ENCODE measurements at regions not wholly inside any gene's neighbourhood (a gene's known extent, or its start where the extent isn't known, plus 50 kb on each side); places are given as distances from the start of the nearest gene placed in this dataset.
"Not testable (repeated sequence)": the region's sequence is repeated elsewhere in the genome, so short reads cannot be mapped to it uniquely, and the experiment has no call there.

GRCh38 chr7:89621925-89622641, 532.2 kb upstream of the STEAP1 start:
- no peak for DNase-seq

GRCh38 chr7:89623018-89623672, 531.1 kb upstream of the STEAP1 start:
- peak; percentile 52 for DNase-seq

- not testable (repeated sequence) for DNase-seq
These were observed 530.1 kb upstream of the STEAP1 start for GRCh38 chr7:89624155-89624554.

DNA sequence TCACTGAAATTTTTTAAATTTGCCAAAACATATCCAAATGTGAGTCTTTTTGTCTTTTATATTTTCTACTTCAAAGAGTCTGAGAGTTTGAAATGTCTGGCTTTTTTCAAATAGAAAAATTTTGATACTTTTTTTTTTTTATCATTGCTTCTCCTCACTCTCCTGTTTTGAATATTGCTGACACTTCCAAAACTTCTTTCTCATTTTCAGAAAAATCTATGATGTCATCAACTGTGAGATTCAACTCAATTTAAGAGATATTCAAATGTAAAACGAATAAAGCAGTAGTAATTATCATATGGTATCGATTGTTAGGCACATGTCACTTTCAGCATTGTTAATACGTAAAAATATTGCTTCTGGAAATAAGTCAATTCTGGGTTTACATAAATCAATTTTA, 505.8 kb upstream of the STEAP1 start:
- no peak for DNase-seq

GRCh38 chr7:89655946-89656345, 498.3 kb upstream of the STEAP1 start:
- no peak for DNase-seq

- DNase-seq, result no peak
These were observed 492.4 kb upstream of the STEAP1 start for GRCh38 chr7:89661876-89662275.

DNA sequence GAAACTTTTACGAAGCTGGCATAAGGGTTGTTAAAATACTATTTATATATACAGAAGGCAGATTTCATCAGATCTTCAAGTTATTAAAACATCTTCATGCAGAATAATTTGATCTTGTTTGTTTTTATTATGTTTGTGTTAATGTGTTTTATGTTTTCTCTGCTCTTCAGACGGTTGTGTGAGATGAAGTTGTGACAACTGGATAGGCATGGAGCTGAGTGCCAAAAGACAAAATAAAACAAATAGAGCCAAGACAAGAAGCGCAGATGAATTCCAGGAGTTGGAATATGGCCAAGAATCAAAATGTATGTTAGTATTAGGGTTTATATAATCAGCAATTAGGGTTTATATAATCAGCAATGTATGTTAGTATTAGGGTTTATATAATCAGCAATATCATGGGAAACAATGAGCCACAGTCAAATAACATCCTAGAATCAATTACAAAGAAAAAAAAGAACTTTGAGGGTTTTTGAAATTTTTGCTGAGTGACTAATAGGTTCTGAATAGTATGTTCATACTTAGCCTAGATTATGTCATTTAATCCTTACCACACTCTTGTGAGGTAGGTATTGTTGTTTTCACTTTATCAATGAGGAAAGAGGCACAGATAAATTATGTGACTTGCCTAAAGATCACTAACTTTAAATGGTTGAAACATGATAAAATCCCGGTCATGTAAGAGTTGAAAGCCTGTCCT, 488.0 kb upstream of the STEAP1 start:
- DNase-seq, result no peak

DNA sequence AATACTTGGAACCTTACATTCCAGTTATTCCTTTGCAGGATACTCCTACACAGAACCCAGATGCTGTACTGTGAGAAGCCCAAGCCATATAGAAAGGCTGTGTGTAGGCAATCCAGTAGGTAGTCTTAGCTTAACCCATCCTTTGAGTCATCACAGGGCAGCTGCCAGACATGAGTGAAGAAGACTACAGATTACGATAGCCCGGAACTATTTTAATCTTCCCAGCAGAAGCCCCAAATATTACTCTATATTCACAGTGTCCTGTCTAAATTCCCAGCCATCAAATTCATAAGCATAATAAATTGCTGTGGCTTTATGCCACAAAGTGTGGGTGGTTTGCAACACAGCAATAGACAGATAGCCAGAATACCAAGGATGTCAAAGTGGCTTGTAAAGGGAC, 474.1 kb upstream of the STEAP1 start:
- DNase-seq, result no peak

GRCh38 chr7:89681448-89681847, 472.8 kb upstream of the STEAP1 start:
- no peak for DNase-seq

- DNase-seq, result no peak
These were observed 469.0 kb upstream of the STEAP1 start for GRCh38 chr7:89685287-89685686.

- no peak for DNase-seq
These were observed 467.1 kb upstream of the STEAP1 start for GRCh38 chr7:89687211-89687610.

DNA sequence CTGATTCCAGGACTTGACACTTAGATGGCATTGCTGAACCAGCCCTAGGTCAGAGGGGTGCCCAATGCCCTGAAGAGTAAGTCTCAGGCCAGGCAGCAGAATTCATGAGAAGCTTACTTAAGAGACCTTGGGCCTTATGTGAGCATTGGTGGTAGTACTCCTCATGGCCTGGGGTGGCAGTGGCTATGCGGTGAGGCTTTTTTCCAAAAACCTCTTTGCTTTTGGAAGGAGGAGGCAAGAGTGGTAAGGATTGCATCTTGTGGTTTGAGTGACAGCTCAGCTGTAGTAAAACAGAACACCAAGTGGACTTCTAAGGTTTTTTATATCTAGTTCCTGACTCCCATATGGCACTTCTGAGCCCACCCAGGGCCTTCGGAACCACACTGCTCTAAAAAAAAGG, 459.0 kb upstream of the STEAP1 start:
- DNase-seq, result no peak

DNA sequence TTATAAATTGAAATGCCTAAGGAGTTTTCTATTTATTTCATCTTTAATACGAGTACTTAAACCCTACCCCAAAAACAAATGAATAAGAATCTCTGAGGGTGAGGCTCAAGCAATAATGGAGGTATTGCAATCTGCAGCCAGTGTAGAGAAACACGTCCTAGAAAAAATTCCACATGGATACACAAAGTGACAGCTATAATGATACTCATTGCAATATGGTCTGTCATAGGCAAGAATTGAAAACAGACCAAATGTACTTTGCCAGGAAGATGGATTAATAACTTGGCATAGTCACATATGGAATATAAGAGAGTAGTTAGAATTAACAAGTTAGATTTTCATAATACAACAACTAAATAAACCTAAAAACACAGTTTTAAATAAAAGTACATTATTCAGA, 440.1 kb upstream of the STEAP1 start:
- DNase-seq, result no peak

DNA sequence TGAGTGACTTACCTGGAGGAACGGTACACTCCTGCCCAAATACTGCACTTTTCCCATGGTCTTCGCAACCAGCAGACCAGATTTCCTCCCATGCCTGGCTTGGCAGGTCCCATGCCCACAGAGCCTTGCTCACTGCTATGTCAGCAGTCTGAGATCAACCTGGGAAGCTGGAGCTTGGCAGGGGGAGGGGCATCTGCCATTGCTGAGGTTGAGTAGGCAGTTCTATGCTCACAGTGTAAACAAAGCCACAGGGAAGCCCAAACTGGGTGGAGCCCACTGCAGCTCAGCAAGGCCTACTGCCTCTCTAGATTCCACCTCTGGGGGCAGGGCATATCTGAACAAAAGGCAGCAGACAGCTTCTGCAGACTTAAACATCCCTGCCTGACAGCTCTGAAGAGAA, 435.3 kb upstream of the STEAP1 start:
- not testable (repeated sequence) for DNase-seq

DNA sequence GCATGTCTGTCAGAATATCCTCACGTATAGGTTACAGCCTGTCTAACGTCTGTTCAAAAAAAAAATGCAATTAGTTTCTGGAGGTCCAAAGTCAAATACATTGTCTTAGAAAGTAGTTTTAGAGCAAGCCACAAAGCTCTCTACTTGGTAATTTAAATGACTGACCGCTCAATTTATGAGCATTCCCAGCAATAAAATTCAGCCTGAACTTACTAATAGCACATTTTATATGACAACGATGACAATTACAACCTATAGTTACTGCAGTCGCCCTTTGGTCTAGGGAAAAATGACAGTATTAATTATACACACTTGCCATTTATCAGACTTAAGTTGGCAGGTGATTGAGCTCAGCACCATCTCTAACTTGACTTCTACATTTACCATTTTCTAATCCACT, 425.8 kb upstream of the STEAP1 start:
- DNase-seq, result no peak

DNA sequence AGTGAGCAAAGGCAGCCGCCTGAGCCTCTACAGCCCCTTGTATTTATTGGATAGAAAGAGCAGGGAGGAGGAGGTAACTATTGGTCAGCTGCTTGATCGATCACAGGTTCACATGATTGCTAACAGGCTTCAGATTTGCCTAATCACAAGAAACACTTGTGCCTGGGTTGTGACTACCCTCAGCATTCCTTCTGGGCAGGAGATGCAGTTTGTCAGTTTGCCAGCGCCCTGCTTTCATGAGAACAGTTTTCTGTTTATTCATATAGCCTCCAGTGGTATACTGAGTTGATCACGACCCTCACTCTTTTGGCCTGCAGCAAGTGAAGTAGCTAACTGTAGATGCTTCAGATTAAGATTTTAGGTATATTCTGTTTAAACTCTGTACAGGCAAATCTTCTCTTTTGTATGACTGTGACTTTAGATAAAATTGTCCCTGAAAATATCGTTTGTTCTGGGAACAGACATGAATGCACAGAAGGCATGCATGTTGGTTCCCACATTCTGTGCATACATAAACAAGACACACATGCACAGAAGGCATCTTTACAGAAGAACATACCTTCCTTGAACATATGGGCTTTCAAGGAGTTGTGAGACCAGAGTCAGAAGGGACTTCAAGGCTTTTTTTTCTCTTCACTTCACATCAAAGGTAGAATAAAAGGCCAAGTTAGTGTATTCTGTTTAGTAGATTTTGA, 422.4 kb upstream of the STEAP1 start:
- no peak for DNase-seq

GRCh38 chr7:89738549-89738948, 415.7 kb upstream of the STEAP1 start:
- DNase-seq, result no peak

DNA sequence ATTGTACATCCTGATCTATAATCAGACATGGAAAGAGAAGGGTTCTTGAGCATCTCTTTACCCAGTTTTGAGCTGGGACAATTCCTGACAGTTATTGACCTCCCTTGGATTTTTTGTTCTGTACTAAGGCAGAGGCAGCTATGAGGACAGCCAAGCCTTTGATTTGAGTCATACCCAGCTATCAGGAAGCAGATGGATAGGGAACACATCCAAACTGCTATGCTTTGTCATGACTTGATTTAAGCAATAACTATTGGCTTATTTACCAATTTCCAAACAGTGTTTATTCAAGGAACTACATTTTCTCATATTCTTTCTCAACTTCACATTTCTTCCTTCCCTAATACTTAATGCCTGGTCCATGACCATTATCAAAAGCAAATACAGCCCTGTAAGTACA, 396.4 kb upstream of the STEAP1 start:
- DNase-seq, result no peak

DNA sequence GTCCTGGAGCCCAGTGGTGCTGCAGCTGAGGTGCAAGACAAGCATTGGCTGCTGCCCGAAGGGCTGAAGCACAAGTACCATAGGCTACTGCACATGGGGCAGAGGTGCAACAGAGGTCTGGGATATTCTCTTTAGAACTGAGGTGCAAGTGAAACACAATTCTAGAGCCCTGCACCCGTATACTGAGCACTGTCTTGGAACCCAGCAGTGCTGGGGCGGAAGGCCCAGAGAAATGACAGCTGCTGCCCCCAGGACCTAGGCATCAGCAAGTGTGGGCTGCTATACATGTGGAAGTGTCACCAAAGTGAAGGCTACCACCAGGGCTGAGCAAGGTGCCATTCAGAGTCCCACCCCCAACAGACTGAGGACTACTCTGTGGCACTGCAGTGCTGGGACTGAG, 393.6 kb upstream of the STEAP1 start:
- no peak for DNase-seq

DNA sequence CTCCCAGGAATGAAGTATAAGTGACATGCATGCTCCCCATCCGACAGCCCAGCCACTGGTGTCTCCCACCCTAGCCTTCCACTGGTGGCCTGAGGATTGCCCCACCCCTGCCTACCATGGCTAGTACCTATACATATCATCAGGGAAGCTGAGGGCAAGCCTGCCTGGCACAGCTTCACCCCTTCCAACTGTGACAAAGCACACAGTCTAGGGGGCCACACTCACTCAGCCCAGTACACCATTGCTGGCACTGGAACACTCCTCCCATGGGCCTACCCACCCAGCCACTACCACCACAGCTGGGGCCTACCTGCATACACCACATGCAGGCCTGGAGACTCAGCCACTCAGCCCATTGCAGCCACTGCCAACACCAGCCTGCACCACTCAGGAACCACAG, 393.1 kb upstream of the STEAP1 start:
- DNase-seq, result no peak

DNA sequence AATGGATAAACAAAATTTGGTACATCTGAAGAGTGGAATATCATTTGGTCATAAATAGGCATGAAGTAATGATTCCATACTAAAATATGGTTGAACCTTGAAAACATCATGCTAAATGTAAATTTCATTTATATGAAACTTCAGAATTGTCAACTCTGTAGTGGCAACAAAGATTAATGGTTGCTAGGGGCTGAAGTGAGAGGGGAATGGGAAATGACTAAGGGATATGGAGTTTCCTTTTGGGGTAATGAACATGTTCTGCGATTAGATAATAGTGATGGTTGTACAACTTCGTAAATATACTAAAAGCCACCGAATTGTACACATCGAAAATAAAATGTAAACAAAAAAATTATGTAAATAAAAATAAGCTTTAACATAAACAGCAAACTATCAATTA, 384.1 kb upstream of the STEAP1 start:
- DNase-seq, result no peak

DNA sequence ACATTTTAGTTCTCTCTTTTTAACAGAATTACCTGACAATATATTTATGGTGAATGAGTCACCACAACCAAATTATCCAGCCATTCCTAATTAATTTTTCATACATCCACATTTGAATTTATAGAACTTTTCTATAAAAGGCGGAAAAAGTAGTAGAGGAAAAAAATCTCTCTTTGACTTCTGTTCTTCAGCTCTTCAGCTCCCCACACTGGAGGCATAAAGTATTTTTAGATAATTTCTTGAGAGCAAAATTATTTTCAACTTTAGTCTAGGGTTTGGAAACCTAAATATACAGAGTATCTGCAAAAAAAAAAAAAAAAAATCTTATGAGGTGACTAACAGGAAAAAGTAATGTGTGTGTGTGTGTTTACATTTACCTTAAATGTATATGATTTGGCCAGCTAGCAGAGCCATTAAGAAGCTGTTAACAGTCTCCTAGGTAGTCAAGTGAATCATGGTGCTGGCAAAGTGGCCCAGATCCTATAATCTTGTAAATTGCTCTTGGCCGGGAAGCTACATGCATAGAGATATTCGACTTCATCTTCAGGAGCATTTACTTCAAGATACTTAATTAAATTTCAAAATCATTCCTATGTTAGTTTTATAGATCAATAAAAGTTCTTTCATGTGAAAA, 383.1 kb upstream of the STEAP1 start:
- DNase-seq, result peak; percentile 2

DNA sequence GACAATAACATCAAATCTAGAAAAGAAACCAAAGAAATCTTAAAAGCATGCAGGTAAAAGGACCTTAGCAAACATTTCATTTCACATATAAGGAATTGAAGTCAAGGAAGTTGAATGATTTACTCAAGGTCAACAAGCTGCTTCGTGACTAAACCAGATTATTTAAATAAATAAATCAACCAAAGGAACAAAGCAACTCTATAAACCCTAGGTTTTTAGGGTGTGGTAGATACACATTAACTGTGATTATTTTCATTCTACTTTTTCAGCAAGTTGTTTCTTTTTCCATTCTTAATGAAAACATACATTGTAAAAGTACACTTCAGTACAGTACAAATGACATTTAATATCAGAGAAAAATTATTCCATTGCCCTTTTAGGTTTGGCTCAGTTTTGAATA, 382.0 kb upstream of the STEAP1 start:
- DNase-seq, result no peak

Measured in NCI-H2081 treated with DMSO at 0.1 percent for 48 hours (cell line).